NCI-H69 (cell line): ENCODE measurements at regions not wholly inside any gene's neighbourhood (a gene's known extent, or its start where the extent isn't known, plus 50 kb on each side); places are given as distances from the start of the nearest gene placed in this dataset.

ENCODE experiments used
- DNase-seq: peaks from one replicate; lab custom pipeline; 2025; lab: John Stamatoyannopoulos, UW

- peak; percentile 97 for DNase-seq
Measured at GRCh38 chr5:92800365-92800764, 780.7 kb downstream of the NR2F1-AS1 start.

- peak; percentile 42 for DNase-seq
Measured at GRCh38 chr5:92795633-92796032, 785.4 kb downstream of the NR2F1-AS1 start.

- peak; percentile 16 for DNase-seq
Measured at GRCh38 chr5:92780057-92780456, 801.0 kb downstream of the NR2F1-AS1 start.

- peak; percentile 40 for DNase-seq
Measured at GRCh38 chr5:92779536-92779935, 801.5 kb downstream of the NR2F1-AS1 start.

- no peak for DNase-seq
Measured at GRCh38 chr5:92778261-92778660, 802.8 kb downstream of the NR2F1-AS1 start.

GRCh38 chr5:92777421-92777820, 803.6 kb downstream of the NR2F1-AS1 start:
- DNase-seq, result no peak

GRCh38 chr5:92775711-92776615, 805.1 kb downstream of the NR2F1-AS1 start:
- no peak for DNase-seq

GRCh38 chr5:92769978-92770377, 811.0 kb downstream of the NR2F1-AS1 start:
- peak; percentile 19 for DNase-seq

GRCh38 chr5:92761585-92761984, 819.4 kb downstream of the NR2F1-AS1 start:
- no peak for DNase-seq

- no peak for DNase-seq
Measured at GRCh38 chr5:92760550-92760949, 820.5 kb downstream of the NR2F1-AS1 start.

- DNase-seq, result no peak
Measured at GRCh38 chr5:92758552-92758951, 822.5 kb downstream of the NR2F1-AS1 start.

GRCh38 chr5:92749943-92750342, 831.1 kb downstream of the NR2F1-AS1 start:
- DNase-seq, result peak; percentile 27

GRCh38 chr5:92748072-92748676, 832.8 kb downstream of the NR2F1-AS1 start:
- DNase-seq, result no peak

- no peak for DNase-seq
Measured at GRCh38 chr5:92741906-92742305, 839.1 kb downstream of the NR2F1-AS1 start.

- DNase-seq, result peak; percentile 36
Measured at GRCh38 chr5:92734211-92734940, 846.6 kb downstream of the NR2F1-AS1 start.

- DNase-seq, result no peak
Measured at GRCh38 chr5:92730486-92730885, 850.5 kb downstream of the NR2F1-AS1 start.

- DNase-seq, result no peak
Measured at GRCh38 chr5:92729088-92729487, 851.9 kb downstream of the NR2F1-AS1 start.

- peak; percentile 74 for DNase-seq
Measured at GRCh38 chr5:92715946-92716520, 865.0 kb downstream of the NR2F1-AS1 start.

GRCh38 chr5:92713826-92714225, 867.2 kb downstream of the NR2F1-AS1 start:
- DNase-seq, result no peak

- DNase-seq, result no peak
Measured at GRCh38 chr5:92713335-92713743, 867.7 kb downstream of the NR2F1-AS1 start.

GRCh38 chr5:92711956-92712355, 869.1 kb downstream of the NR2F1-AS1 start:
- no peak for DNase-seq

GRCh38 chr5:92704590-92704989, 876.4 kb downstream of the NR2F1-AS1 start:
- peak; percentile 13 for DNase-seq
